GM12872 (cell line): ENCODE measurements at regions not wholly inside any gene's neighbourhood (a gene's known extent, or its start where the extent isn't known, plus 50 kb on each side); places are given as distances from the start of the nearest gene placed in this dataset.

Experiments
- CTCF ChIP-seq: IDR thresholded peaks from 3 replicates; pipeline ENCODE4 v1.5.1; 2011; ENCODE audit warnings: low read depth, mild to moderate bottlenecking, low read length, moderate library complexity; ENCODE audit not compliant: insufficient read depth

- TF ChIP-seq CTCF: no peak
Observed at GRCh38 chr7:110130669-110131068, 960.3 kb upstream of the LRRN3 start.

GRCh38 chr7:110131344-110131743 is 959.6 kb upstream of the LRRN3 start:
- no peak for TF ChIP-seq CTCF

- TF ChIP-seq CTCF: no peak
Observed at GRCh38 chr7:110139056-110139455, 951.9 kb upstream of the LRRN3 start.

- TF ChIP-seq CTCF: no peak
Observed at GRCh38 chr7:110142939-110143526, 947.9 kb upstream of the LRRN3 start.

- no peak for TF ChIP-seq CTCF
Observed at GRCh38 chr7:110144599-110144998, 946.3 kb upstream of the LRRN3 start.

GRCh38 chr7:110148054-110148453 is 942.9 kb upstream of the LRRN3 start:
- TF ChIP-seq CTCF: no peak

GRCh38 chr7:110153222-110153621 is 937.7 kb upstream of the LRRN3 start:
- no peak for TF ChIP-seq CTCF

- no peak for TF ChIP-seq CTCF
Observed at GRCh38 chr7:110156511-110156910, 934.4 kb upstream of the LRRN3 start.
